ENCODE measurements at regions not wholly inside any gene's neighbourhood (a gene's known extent, or its start where the extent isn't known, plus 50 kb on each side); places are given as distances from the start of the nearest gene placed in this dataset.
A peak's percentile ranks its signal among the peaks of the same experiment; 100 is the strongest.

- Histone ChIP-seq H3K27ac (ENCODE audit: low read depth in 1 of 2, low read length in 1 of 2) (no peak overlapping the region), H3K4me1 (ENCODE audit: control insufficient read depth in 2 of 2, insufficient read depth in 2 of 2, low read length in 2 of 2) (no peaks in the 10 kb centered on the region), H3K9me3 (ENCODE audit: control insufficient read depth in 2 of 2, insufficient read depth in 1 of 2, low read length in 1 of 2) (no peaks in the 10 kb centered on the region), H3K27me3 (ENCODE audit: control insufficient read depth in 2 of 2, insufficient read depth in 1 of 2, low read length in 1 of 2) (no peaks in the 10 kb centered on the region), H3K4me3 (ENCODE audit: low read length in 2 of 2) (no peak overlapping the region), H3K36me3 (ENCODE audit: control insufficient read depth in 2 of 2, insufficient read depth in 2 of 2, low read length in 1 of 2) (no peaks in the 10 kb centered on the region)
- WGBS, result 72% methylated on average over 10 of the region's 10 CpGs
- DNase-seq (ENCODE audit: low read depth in 6 of 9, low spot score in 9 of 9), result no peak
Measured at GRCh38 chr10:118116715-118117449, 70.1 kb upstream of the RAB11FIP2 start.

DNA sequence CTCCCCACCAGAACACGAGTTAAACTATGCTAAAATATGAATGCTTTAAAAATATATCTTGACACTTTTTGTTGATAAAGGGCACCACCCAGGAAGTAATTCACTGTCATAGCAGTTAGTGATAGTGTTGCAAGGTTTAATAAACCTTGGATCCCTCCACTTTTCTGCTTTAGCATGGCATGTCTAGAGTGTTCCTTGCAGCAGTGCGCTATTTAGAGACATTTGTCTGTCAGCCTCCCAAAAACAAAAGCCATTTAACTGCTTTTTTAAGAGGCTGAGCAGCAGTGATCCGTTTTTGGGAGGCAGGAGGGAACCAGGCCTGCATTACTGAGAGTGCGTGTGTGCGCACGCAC, 69.6 kb upstream of the RAB11FIP2 start:
- no peaks in the 10 kb centered on the region for H3K27me3 ChIP-seq (ENCODE audit: control insufficient read depth in 2 of 2, insufficient read depth in 1 of 2, low read length in 1 of 2)
- H3K4me1 ChIP-seq (ENCODE audit: control insufficient read depth in 2 of 2, insufficient read depth in 2 of 2, low read length in 2 of 2), result no peaks in the 10 kb centered on the region
- no peaks in the 10 kb centered on the region for H3K9me3 ChIP-seq (ENCODE audit: control insufficient read depth in 2 of 2, insufficient read depth in 1 of 2, low read length in 1 of 2)
- no peaks in the 10 kb centered on the region for H3K36me3 ChIP-seq (ENCODE audit: control insufficient read depth in 2 of 2, insufficient read depth in 2 of 2, low read length in 1 of 2)
- H3K4me3 ChIP-seq (ENCODE audit: low read length in 2 of 2), result no peak overlapping the region
- H3K27ac ChIP-seq (ENCODE audit: low read depth in 1 of 2, low read length in 1 of 2), result no peak overlapping the region
- WGBS, result 85% methylated on average over 6 of the region's 6 CpGs
- no peak for DNase-seq (ENCODE audit: low read depth in 6 of 9, low spot score in 9 of 9)

DNA sequence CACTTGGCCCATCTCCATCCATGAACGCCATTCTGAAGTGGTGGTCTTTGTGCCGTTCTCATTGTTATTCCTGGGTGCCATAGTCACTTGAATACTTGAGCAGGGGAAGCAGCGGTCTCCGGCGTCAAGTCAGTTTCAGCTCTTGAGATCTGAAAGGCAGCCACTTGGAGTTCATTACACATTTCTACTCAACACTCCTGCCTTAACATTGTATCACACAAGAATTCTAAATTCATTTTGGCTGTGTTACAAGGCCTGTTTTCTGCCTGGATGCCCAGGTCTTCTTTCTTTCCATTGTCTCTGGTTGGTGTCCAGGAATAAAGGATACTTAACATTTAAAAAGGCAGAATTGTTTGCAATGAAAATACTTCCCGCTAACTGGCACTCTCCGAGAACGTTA, 69.0 kb upstream of the RAB11FIP2 start:
- no peaks in the 10 kb centered on the region for H3K36me3 ChIP-seq (ENCODE audit: control insufficient read depth in 2 of 2, insufficient read depth in 2 of 2, low read length in 1 of 2)
- 90% methylated on average over 8 of the region's 8 CpGs for WGBS
- no peaks in the 10 kb centered on the region for H3K27me3 ChIP-seq (ENCODE audit: control insufficient read depth in 2 of 2, insufficient read depth in 1 of 2, low read length in 1 of 2)
- no peaks in the 10 kb centered on the region for H3K9me3 ChIP-seq (ENCODE audit: control insufficient read depth in 2 of 2, insufficient read depth in 1 of 2, low read length in 1 of 2)
- H3K4me1 ChIP-seq (ENCODE audit: control insufficient read depth in 2 of 2, insufficient read depth in 2 of 2, low read length in 2 of 2), result no peaks in the 10 kb centered on the region
- H3K27ac ChIP-seq (ENCODE audit: low read depth in 1 of 2, low read length in 1 of 2), result no peak overlapping the region
- DNase-seq (ENCODE audit: low read depth in 6 of 9, low spot score in 9 of 9), result no peak
- H3K4me3 ChIP-seq (ENCODE audit: low read length in 2 of 2), result no peak overlapping the region

DNA sequence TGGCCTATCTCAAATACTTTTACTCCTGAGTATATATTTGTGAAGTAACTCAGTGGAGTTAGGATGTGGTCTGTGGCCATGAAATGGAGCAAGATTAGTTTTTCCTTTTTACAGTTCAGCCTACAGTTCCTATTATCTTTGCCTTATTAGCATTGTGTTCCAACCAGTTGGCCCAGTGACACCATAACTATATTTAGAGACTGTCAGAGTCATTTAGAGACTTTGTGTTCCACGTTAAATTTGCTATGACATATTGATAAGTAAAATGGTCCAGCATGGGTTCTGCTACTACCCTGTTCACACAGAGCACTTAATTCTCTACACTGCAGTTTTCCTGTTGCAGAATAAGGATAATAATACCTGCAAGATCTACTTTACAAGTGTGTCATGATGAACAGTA, 68.3 kb upstream of the RAB11FIP2 start:
- Histone ChIP-seq H3K4me1 (ENCODE audit: control insufficient read depth in 2 of 2, insufficient read depth in 2 of 2, low read length in 2 of 2) (no peaks in the 10 kb centered on the region), H3K27ac (ENCODE audit: low read depth in 1 of 2, low read length in 1 of 2) (no peak overlapping the region), H3K36me3 (ENCODE audit: control insufficient read depth in 2 of 2, insufficient read depth in 2 of 2, low read length in 1 of 2) (no peaks in the 10 kb centered on the region), H3K27me3 (ENCODE audit: control insufficient read depth in 2 of 2, insufficient read depth in 1 of 2, low read length in 1 of 2) (no peaks in the 10 kb centered on the region), H3K9me3 (ENCODE audit: control insufficient read depth in 2 of 2, insufficient read depth in 1 of 2, low read length in 1 of 2) (no peaks in the 10 kb centered on the region), H3K4me3 (ENCODE audit: low read length in 2 of 2) (no peak overlapping the region)
- 91% methylated on average over 1 of the region's 1 CpG for WGBS
- DNase-seq (ENCODE audit: low read depth in 6 of 9, low spot score in 9 of 9), result no peak

DNA sequence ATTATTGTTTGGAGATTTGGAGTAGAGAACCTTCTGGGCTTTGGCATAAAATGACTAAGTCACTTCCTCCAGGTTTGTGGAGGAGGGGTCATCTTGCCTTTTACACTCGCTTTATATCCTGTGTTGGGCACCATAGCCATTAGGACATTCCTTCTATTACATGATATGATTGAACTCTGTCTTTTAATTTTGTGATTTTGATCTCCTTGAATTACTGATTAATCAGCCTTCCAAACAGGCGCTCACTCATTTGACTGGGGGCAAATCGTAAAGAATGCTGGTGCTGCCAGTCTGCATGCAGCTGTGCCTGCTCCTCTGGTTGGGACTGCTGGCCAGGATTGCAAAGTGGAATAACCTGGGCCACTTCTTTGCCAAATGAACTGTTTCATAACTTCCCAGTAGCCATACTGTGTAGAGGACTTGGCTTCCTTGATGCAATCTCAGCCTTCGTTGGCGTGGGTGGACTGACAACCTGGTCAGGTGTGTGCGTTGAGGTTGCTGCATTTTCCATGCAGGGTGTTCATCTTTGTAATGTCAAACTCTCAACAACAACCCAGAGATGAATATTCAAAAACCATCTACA, 65.9 kb upstream of the RAB11FIP2 start:
- 95% methylated on average over 6 of the region's 6 CpGs for WGBS
- Histone ChIP-seq H3K9me3 (ENCODE audit: control insufficient read depth in 2 of 2, insufficient read depth in 1 of 2, low read length in 1 of 2) (no peaks in the 10 kb centered on the region), H3K36me3 (ENCODE audit: control insufficient read depth in 2 of 2, insufficient read depth in 2 of 2, low read length in 1 of 2) (no peaks in the 10 kb centered on the region), H3K27ac (ENCODE audit: low read depth in 1 of 2, low read length in 1 of 2) (no peak overlapping the region), H3K4me3 (ENCODE audit: low read length in 2 of 2) (no peak overlapping the region), H3K27me3 (ENCODE audit: control insufficient read depth in 2 of 2, insufficient read depth in 1 of 2, low read length in 1 of 2) (no peaks in the 10 kb centered on the region), H3K4me1 (ENCODE audit: control insufficient read depth in 2 of 2, insufficient read depth in 2 of 2, low read length in 2 of 2) (no peaks in the 10 kb centered on the region)
- DNase-seq (ENCODE audit: low read depth in 6 of 9, low spot score in 9 of 9), result no peak

DNA sequence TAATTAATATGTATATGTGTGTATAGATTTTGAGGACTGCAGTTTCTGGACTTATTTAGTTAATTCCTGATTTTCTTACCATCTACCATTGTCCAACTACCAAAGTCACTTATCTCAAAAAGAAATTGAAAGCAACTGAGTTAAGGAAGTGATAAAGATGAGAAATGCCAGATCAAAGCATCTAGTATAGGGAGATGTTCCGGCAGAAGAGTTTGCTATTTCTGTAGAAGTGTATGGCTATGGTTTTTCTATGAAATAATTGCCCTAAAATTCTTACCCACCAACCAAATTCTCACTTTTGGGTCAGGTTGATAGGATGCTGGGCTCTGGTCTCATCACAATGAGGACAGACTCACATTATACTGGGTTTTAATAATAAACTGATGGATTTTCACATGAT, 64.0 kb upstream of the RAB11FIP2 start:
- no peak for DNase-seq (ENCODE audit: low read depth in 6 of 9, low spot score in 9 of 9)
- WGBS, result 82% methylated on average over 1 of the region's 1 CpG

GRCh38 chr10:118108194-118109026, 61.7 kb upstream of the RAB11FIP2 start:
- H3K27ac ChIP-seq (ENCODE audit: low read depth in 1 of 2, low read length in 1 of 2), result no peak overlapping the region
- no peak overlapping the region for H3K4me3 ChIP-seq (ENCODE audit: low read length in 2 of 2)
- DNase-seq (ENCODE audit: low read depth in 6 of 9, low spot score in 9 of 9), result peak in 2 of 9 donors; percentile 0 to 1
- H3K27me3 ChIP-seq (ENCODE audit: control insufficient read depth in 2 of 2, insufficient read depth in 1 of 2, low read length in 1 of 2), result no peaks in the 10 kb centered on the region
- H3K4me1 ChIP-seq (ENCODE audit: control insufficient read depth in 2 of 2, insufficient read depth in 2 of 2, low read length in 2 of 2), result no peaks in the 10 kb centered on the region
- 85% methylated on average over 20 of the region's 20 CpGs for WGBS
- no peaks in the 10 kb centered on the region for H3K9me3 ChIP-seq (ENCODE audit: control insufficient read depth in 2 of 2, insufficient read depth in 1 of 2, low read length in 1 of 2)
- no peaks in the 10 kb centered on the region for H3K36me3 ChIP-seq (ENCODE audit: control insufficient read depth in 2 of 2, insufficient read depth in 2 of 2, low read length in 1 of 2)

More for the DNA sequence above, 64.0 kb upstream of the RAB11FIP2 start:
- Histone ChIP-seq H3K4me1 (ENCODE audit: control insufficient read depth in 2 of 2, insufficient read depth in 2 of 2, low read length in 2 of 2) (no peaks in the 10 kb centered on the region), H3K36me3 (ENCODE audit: control insufficient read depth in 2 of 2, insufficient read depth in 2 of 2, low read length in 1 of 2) (no peaks in the 10 kb centered on the region), H3K27me3 (ENCODE audit: control insufficient read depth in 2 of 2, insufficient read depth in 1 of 2, low read length in 1 of 2) (no peaks in the 10 kb centered on the region), H3K4me3 (ENCODE audit: low read length in 2 of 2) (no peak overlapping the region), H3K9me3 (ENCODE audit: control insufficient read depth in 2 of 2, insufficient read depth in 1 of 2, low read length in 1 of 2) (no peaks in the 10 kb centered on the region), H3K27ac (ENCODE audit: low read depth in 1 of 2, low read length in 1 of 2) (no peak overlapping the region)

GRCh38 chr10:118107541-118107940, 60.8 kb upstream of the RAB11FIP2 start:
- no peak for DNase-seq (ENCODE audit: low read depth in 6 of 9, low spot score in 9 of 9)
- WGBS, result 91% methylated on average over 2 of the region's 2 CpGs
- Histone ChIP-seq H3K9me3 (ENCODE audit: control insufficient read depth in 2 of 2, insufficient read depth in 1 of 2, low read length in 1 of 2) (no peaks in the 10 kb centered on the region), H3K4me1 (ENCODE audit: control insufficient read depth in 2 of 2, insufficient read depth in 2 of 2, low read length in 2 of 2) (no peaks in the 10 kb centered on the region), H3K27me3 (ENCODE audit: control insufficient read depth in 2 of 2, insufficient read depth in 1 of 2, low read length in 1 of 2) (no peaks in the 10 kb centered on the region), H3K4me3 (ENCODE audit: low read length in 2 of 2) (no peak overlapping the region), H3K36me3 (ENCODE audit: control insufficient read depth in 2 of 2, insufficient read depth in 2 of 2, low read length in 1 of 2) (no peaks in the 10 kb centered on the region), H3K27ac (ENCODE audit: low read depth in 1 of 2, low read length in 1 of 2) (no peak overlapping the region)

- H3K4me1 ChIP-seq (ENCODE audit: control insufficient read depth in 2 of 2, insufficient read depth in 2 of 2, low read length in 2 of 2), result no peaks in the 10 kb centered on the region
- no peaks in the 10 kb centered on the region for H3K9me3 ChIP-seq (ENCODE audit: control insufficient read depth in 2 of 2, insufficient read depth in 1 of 2, low read length in 1 of 2)
- no peak for DNase-seq (ENCODE audit: low read depth in 6 of 9, low spot score in 9 of 9)
- WGBS, result 97% methylated on average over 1 of the region's 1 CpG
- H3K27ac ChIP-seq (ENCODE audit: low read depth in 1 of 2, low read length in 1 of 2), result no peak overlapping the region
- no peaks in the 10 kb centered on the region for H3K27me3 ChIP-seq (ENCODE audit: control insufficient read depth in 2 of 2, insufficient read depth in 1 of 2, low read length in 1 of 2)
- no peak overlapping the region for H3K4me3 ChIP-seq (ENCODE audit: low read length in 2 of 2)
- H3K36me3 ChIP-seq (ENCODE audit: control insufficient read depth in 2 of 2, insufficient read depth in 2 of 2, low read length in 1 of 2), result no peaks in the 10 kb centered on the region
Measured at GRCh38 chr10:118107040-118107439, 60.3 kb upstream of the RAB11FIP2 start.

All from thymus (tissue), 11 donors.